ENCODE measurements at regions not wholly inside any gene's neighbourhood (a gene's known extent, or its start where the extent isn't known, plus 50 kb on each side); places are given as distances from the start of the nearest gene placed in this dataset.

DNA sequence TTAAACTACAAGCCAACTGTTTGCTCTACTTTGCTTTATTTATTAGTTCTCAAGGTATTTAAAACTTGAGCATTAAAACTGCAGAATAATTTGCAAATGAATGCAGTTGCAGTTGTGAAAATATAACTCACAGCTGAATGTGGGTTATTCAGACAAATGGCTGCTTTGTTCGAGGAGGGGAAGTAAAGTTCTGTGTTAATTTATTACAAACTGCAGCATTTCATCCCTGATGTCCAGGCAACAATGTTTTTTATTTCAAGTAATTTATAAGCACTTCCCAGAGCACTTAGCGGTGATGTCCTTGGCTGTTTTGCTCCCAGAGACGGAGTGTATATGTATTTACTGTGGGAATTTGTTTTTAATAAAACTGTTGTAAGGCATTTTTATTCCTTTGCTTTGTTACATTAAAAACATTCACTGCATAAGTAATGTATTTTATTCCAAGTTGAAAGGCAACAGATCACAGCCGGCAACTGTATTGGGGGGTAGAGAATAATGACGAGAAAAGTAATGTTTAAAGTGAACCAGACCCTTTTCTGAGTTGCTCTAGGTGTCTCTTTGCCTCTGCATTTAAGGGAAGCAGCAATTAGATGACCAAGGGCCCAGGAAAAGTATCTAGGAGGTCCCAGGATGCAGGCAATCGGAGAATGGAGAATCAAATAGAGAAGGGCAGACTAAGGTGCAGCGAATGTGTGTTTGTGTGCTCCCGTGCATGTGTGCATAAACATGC lies 291.2 kb upstream of the SALL1 start:
- TF ChIP-seq, protein P1, sequence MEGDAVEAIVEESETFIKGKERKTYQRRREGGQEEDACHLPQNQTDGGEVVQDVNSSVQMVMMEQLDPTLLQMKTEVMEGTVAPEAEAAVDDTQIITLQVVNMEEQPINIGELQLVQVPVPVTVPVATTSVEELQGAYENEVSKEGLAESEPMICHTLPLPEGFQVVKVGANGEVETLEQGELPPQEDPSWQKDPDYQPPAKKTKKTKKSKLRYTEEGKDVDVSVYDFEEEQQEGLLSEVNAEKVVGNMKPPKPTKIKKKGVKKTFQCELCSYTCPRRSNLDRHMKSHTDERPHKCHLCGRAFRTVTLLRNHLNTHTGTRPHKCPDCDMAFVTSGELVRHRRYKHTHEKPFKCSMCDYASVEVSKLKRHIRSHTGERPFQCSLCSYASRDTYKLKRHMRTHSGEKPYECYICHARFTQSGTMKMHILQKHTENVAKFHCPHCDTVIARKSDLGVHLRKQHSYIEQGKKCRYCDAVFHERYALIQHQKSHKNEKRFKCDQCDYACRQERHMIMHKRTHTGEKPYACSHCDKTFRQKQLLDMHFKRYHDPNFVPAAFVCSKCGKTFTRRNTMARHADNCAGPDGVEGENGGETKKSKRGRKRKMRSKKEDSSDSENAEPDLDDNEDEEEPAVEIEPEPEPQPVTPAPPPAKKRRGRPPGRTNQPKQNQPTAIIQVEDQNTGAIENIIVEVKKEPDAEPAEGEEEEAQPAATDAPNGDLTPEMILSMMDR (conservative IDR thresholded peaks at IDR 0.05; ENCODE audit: low read length): no peak
- TF ChIP-seq EZH2phosphoT487 (IDR thresholded peaks at IDR 0.05; ENCODE audit: borderline replicate concordance): no peak
